ENCODE measurements at regions not wholly inside any gene's neighbourhood (a gene's known extent, or its start where the extent isn't known, plus 50 kb on each side); places are given as distances from the start of the nearest gene placed in this dataset.
"Not testable (repeated sequence)": the region's sequence is repeated elsewhere in the genome, so short reads cannot be mapped to it uniquely, and the experiment has no call there.

GRCh38 chr16:29168515-29169259 lies 183.8 kb downstream of the LAT start:
- H3K36me3 ChIP-seq (ENCODE audit: control insufficient read depth in 1 of 2, insufficient read depth in 2 of 2, low read length in 1 of 2); H3K27ac ChIP-seq (ENCODE audit: low read depth in 1 of 2, low read length in 2 of 2); H3K27me3 ChIP-seq (ENCODE audit: control insufficient read depth in 1 of 2, insufficient read depth in 2 of 2, low read length in 1 of 2); H3K4me1 ChIP-seq (ENCODE audit: control insufficient read depth in 1 of 2, insufficient read depth in 2 of 2, low read length in 2 of 2); ATAC-seq (ENCODE audit: low FRiP score); H3K4me3 ChIP-seq (ENCODE audit: low read length in 2 of 2); intact Hi-C loops (cut with DNase I); H3K9me3 ChIP-seq (ENCODE audit: control insufficient read depth, low read length): not testable (repeated sequence)
- WGBS, 2 donors: 88 to 89% methylated on average over 13 of the region's 13 CpGs
- peak in 1 of 2 donors; percentile 35 for DNase-seq

DNA sequence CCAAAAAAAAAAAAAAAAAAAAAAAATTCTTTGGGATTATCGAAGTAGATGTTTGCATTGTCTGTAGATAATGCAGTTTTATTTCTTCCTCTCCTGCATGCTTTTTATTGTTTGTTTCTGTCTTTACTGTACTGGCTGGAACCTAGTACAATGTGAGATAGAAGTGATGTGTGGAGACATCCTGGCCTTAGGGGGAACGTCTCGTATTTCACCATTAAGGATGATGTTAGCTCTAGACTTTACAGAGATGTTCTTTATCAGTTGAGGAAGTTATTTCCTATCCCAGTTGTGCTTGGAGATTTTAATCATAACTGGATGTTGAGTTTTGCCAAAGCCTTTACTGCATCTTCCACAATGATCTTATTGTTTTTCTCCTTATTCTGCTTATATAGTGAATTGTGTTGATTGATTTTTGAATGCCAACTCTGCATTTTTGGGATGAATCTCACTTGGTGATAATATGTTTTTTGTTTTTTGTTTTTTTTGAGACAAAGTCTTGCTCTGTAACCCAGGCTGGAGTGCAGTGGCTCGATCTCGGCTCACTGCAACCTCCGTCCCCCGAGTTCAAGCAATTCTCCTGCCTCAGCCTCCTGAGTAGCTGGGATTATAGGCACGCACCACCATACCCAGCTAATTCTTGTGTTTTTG lies 179.7 kb downstream of the LAT start:
- H3K9me3 ChIP-seq (ENCODE audit: control insufficient read depth, low read length); DNase-seq; ATAC-seq (ENCODE audit: low FRiP score); H3K27me3 ChIP-seq (ENCODE audit: control insufficient read depth in 1 of 2, insufficient read depth in 2 of 2, low read length in 1 of 2); H3K27ac ChIP-seq (ENCODE audit: low read depth in 1 of 2, low read length in 2 of 2); intact Hi-C loops (cut with DNase I); H3K36me3 ChIP-seq (ENCODE audit: control insufficient read depth in 1 of 2, insufficient read depth in 2 of 2, low read length in 1 of 2); H3K4me3 ChIP-seq (ENCODE audit: low read length in 2 of 2); H3K4me1 ChIP-seq (ENCODE audit: control insufficient read depth in 1 of 2, insufficient read depth in 2 of 2, low read length in 2 of 2): not testable (repeated sequence)
- 92 to 93% methylated on average over 7 of the region's 8 CpGs for WGBS, 2 donors

DNA sequence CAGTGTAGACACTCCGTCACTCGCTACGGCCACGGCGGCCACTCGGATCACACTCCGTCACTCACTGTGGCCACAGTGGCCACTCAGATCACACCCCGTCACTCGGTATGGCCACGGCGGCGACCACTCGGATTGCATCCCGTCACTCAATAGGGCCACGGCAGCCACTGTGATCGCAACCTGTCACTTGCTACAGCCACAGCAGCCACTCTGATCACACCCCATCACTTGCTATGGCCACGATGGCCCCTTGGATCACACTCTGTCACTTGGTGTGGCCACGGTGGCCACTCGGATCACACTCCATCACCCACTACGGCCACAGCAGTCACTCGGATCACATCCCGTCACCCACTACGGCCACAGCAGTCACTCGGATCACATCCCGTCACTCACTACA lies 175.3 kb downstream of the LAT start:
- H3K4me3 ChIP-seq (ENCODE audit: low read length in 2 of 2); ATAC-seq (ENCODE audit: low FRiP score); H3K27ac ChIP-seq (ENCODE audit: low read depth in 1 of 2, low read length in 2 of 2); intact Hi-C loops (cut with DNase I); H3K36me3 ChIP-seq (ENCODE audit: control insufficient read depth in 1 of 2, insufficient read depth in 2 of 2, low read length in 1 of 2); H3K27me3 ChIP-seq (ENCODE audit: control insufficient read depth in 1 of 2, insufficient read depth in 2 of 2, low read length in 1 of 2); H3K9me3 ChIP-seq (ENCODE audit: control insufficient read depth, low read length); H3K4me1 ChIP-seq (ENCODE audit: control insufficient read depth in 1 of 2, insufficient read depth in 2 of 2, low read length in 2 of 2): not testable (repeated sequence)
- 96% methylated on average over 25 of the region's 25 CpGs for WGBS, 2 donors
- DNase-seq: peak in 1 of 2 donors; percentile 42

GRCh38 chr16:29159603-29160002 lies 174.8 kb downstream of the LAT start:
- H3K36me3 ChIP-seq (ENCODE audit: control insufficient read depth in 1 of 2, insufficient read depth in 2 of 2, low read length in 1 of 2); H3K4me1 ChIP-seq (ENCODE audit: control insufficient read depth in 1 of 2, insufficient read depth in 2 of 2, low read length in 2 of 2); H3K27ac ChIP-seq (ENCODE audit: low read depth in 1 of 2, low read length in 2 of 2); ATAC-seq (ENCODE audit: low FRiP score); intact Hi-C loops (cut with DNase I); H3K9me3 ChIP-seq (ENCODE audit: control insufficient read depth, low read length); H3K4me3 ChIP-seq (ENCODE audit: low read length in 2 of 2); H3K27me3 ChIP-seq (ENCODE audit: control insufficient read depth in 1 of 2, insufficient read depth in 2 of 2, low read length in 1 of 2): not testable (repeated sequence)
- peak in 1 of 2 donors; percentile 32 for DNase-seq
- WGBS, 2 donors: 73 to 79% methylated on average over 11 of the region's 11 CpGs

GRCh38 chr16:29158785-29159184 lies 173.9 kb downstream of the LAT start:
- H3K36me3 ChIP-seq (ENCODE audit: control insufficient read depth in 1 of 2, insufficient read depth in 2 of 2, low read length in 1 of 2): no peaks in the 10 kb centered on the region
- ATAC-seq (ENCODE audit: low FRiP score) (peak; percentile 43), DNase-seq (peak in 1 of 2 donors; percentile 68)
- no peaks in the 10 kb centered on the region for H3K27me3 ChIP-seq (ENCODE audit: control insufficient read depth in 1 of 2, insufficient read depth in 2 of 2, low read length in 1 of 2)
- intact Hi-C loops (cut with DNase I): no loop called here
- no peak overlapping the region for H3K27ac ChIP-seq (ENCODE audit: low read depth in 1 of 2, low read length in 2 of 2)
- H3K4me3 ChIP-seq (ENCODE audit: low read length in 2 of 2): no peak overlapping the region
- 92 to 96% methylated on average over 29 of the region's 29 CpGs for WGBS, 2 donors
- H3K4me1 ChIP-seq (ENCODE audit: control insufficient read depth in 1 of 2, insufficient read depth in 2 of 2, low read length in 2 of 2): no peaks in the 10 kb centered on the region
- no peaks in the 10 kb centered on the region for H3K9me3 ChIP-seq (ENCODE audit: control insufficient read depth, low read length)

GRCh38 chr16:29158031-29158784 lies 173.4 kb downstream of the LAT start:
- H3K4me1 ChIP-seq (ENCODE audit: control insufficient read depth in 1 of 2, insufficient read depth in 2 of 2, low read length in 2 of 2); H3K27ac ChIP-seq (ENCODE audit: low read depth in 1 of 2, low read length in 2 of 2); intact Hi-C loops (cut with DNase I); H3K9me3 ChIP-seq (ENCODE audit: control insufficient read depth, low read length); H3K27me3 ChIP-seq (ENCODE audit: control insufficient read depth in 1 of 2, insufficient read depth in 2 of 2, low read length in 1 of 2); H3K4me3 ChIP-seq (ENCODE audit: low read length in 2 of 2); H3K36me3 ChIP-seq (ENCODE audit: control insufficient read depth in 1 of 2, insufficient read depth in 2 of 2, low read length in 1 of 2): not testable (repeated sequence)
- DNase-seq (peak in 1 of 2 donors; percentile 41), ATAC-seq (ENCODE audit: low FRiP score) (peak; percentile 12)
- WGBS, 2 donors: 93 to 94% methylated on average over 37 of the region's 37 CpGs

DNA sequence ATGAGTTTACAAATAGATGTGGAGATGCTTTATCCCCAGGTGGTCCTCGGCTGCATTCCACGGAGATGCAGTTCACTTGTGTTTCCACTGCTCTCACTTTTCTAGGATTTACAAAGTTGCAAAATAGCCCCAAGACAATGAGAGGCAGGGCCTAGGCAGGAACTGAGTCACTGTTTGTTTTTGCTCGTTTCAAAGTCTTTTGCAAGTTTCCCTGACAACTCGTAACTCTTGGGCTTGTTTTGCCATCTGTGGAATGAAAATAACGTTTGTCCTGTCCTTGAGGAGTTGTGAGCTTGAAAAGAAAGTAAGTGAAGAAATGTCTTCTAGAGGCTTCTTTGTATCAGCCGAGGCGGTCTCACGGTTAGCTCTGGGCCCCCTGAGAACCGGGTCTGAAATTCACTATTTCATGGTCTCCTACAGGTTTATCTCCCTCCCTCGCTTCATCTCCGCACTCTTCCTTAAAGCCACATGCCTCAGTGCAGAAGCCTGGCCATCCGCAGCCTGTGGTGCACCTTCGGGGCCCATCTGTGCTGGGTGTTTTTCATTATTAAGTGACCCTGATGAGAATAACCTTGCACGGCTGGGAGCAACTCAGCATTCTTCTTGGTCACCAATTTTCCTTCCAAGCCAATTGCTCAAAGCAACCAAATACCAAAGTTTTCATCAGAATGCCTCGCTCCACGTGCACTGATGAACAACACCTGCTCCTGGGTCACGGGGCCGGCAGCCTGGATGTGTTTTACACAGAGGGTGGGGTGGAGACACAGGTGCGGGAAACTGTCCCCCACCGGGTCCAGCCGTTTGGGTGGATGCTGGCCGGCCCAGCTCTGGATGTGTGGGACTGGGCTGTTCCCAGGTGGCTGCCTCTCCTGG lies 172.4 kb downstream of the LAT start:
- H3K9me3 ChIP-seq (ENCODE audit: control insufficient read depth, low read length); H3K4me3 ChIP-seq (ENCODE audit: low read length in 2 of 2); H3K27ac ChIP-seq (ENCODE audit: low read depth in 1 of 2, low read length in 2 of 2); H3K27me3 ChIP-seq (ENCODE audit: control insufficient read depth in 1 of 2, insufficient read depth in 2 of 2, low read length in 1 of 2); H3K4me1 ChIP-seq (ENCODE audit: control insufficient read depth in 1 of 2, insufficient read depth in 2 of 2, low read length in 2 of 2); H3K36me3 ChIP-seq (ENCODE audit: control insufficient read depth in 1 of 2, insufficient read depth in 2 of 2, low read length in 1 of 2); intact Hi-C loops (cut with DNase I): not testable (repeated sequence)
- ATAC-seq (ENCODE audit: low FRiP score) (peak; percentile 79), DNase-seq (peak in 1 of 2 donors; percentile 67)
- 62 to 65% methylated on average over 22 of the region's 22 CpGs for WGBS, 2 donors

DNA sequence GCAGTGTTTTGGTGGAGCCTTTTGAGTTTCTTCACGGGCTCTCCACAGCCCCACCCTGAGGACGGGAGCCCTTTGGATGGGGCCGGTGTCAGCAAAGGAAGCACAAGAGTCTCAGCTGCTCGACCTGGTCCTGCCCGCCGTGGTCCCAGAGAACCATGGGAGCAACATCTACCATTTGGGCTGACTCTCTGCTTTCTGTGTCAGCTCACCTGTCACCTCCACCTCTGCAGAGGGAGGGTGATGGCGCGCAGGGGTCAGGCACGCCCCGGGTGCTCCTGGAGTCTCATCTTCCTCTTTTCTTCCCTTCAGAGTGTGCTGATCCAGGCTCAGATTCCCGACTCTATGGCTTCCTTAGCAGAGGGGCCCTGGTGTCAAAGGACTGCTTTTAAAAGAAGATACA lies 171.7 kb downstream of the LAT start:
- DNase-seq: peak in 1 of 2 donors; percentile 43
- Histone ChIP-seq H3K27me3 (ENCODE audit: control insufficient read depth in 1 of 2, insufficient read depth in 2 of 2, low read length in 1 of 2) (no peaks in the 10 kb centered on the region), H3K4me1 (ENCODE audit: control insufficient read depth in 1 of 2, insufficient read depth in 2 of 2, low read length in 2 of 2) (no peaks in the 10 kb centered on the region), H3K4me3 (ENCODE audit: low read length in 2 of 2) (no peak overlapping the region), H3K36me3 (ENCODE audit: control insufficient read depth in 1 of 2, insufficient read depth in 2 of 2, low read length in 1 of 2) (no peaks in the 10 kb centered on the region), H3K9me3 (ENCODE audit: control insufficient read depth, low read length) (no peaks in the 10 kb centered on the region), H3K27ac (ENCODE audit: low read depth in 1 of 2, low read length in 2 of 2) (no peak overlapping the region)
- ATAC-seq (ENCODE audit: low FRiP score): no peak
- intact Hi-C loops (cut with DNase I): no loop called here
- WGBS, 2 donors: 82 to 86% methylated on average over 11 of the region's 11 CpGs

Data from aorta (tissue), 5 donors.